GM23338 (cell line): ENCODE measurements at regions not wholly inside any gene's neighbourhood (a gene's known extent, or its start where the extent isn't known, plus 50 kb on each side); places are given as distances from the start of the nearest gene placed in this dataset.

Experiments used
- ATAC-seq: fragments of 200-7000 bp; cut with Tn5 transposase; 3 replicates; pipeline ENCODE4 v1.9.1; 2020
- DNase-seq: peaks from one replicate; pipeline ENCODE4 v3.0.0-alpha.2; 2015; ENCODE audit warnings: low spot score
- H2AFZ ChIP-seq: fragments of 200-600 bp; sonication (generic); 2 replicates; pipeline ENCODE4 v1.8.0; 2016; ENCODE audit warnings: antibody characterized with exemption, mild to moderate bottlenecking, moderate library complexity
- H3F3A ChIP-seq: fragments of 200-600 bp; sonication (generic); replicated peaks from 2 replicates; pipeline ENCODE4 v1.8.0; 2017; ENCODE audit warnings: antibody characterized with exemption, mixed run types, low read depth
- H3K27ac ChIP-seq: fragments of 200-600 bp; sonication (generic); 2 replicates; pipeline ENCODE4 v1.6.1; 2016; ENCODE audit warnings: low read depth
- H3K27me3 ChIP-seq: fragments of 200-600 bp; sonication (generic); 2 replicates; pipeline ENCODE4 v1.8.0; 2016; ENCODE audit warnings: mild to moderate bottlenecking, mixed run types, moderate library complexity; ENCODE audit not compliant: insufficient read depth
- H3K36me3 ChIP-seq: fragments of 200-600 bp; sonication (generic); 2 replicates; pipeline ENCODE4 v1.8.0; 2016; ENCODE audit warnings: mild to moderate bottlenecking; ENCODE audit not compliant: insufficient read depth
- H3K4me1 ChIP-seq: fragments of 200-600 bp; sonication (generic); 2 replicates; pipeline ENCODE4 v1.8.0; 2016; ENCODE audit warnings: mild to moderate bottlenecking, moderate library complexity; ENCODE audit not compliant: insufficient read depth
- H3K4me2 ChIP-seq: fragments of 200-600 bp; sonication (generic); 2 replicates; pipeline ENCODE4 v1.7.1; 2017; ENCODE audit warnings: mixed run types
- H3K4me3 ChIP-seq: fragments of 200-600 bp; sonication (generic); 2 replicates; pipeline ENCODE4 v1.6.1; 2016; ENCODE audit warnings: mixed run types
- H3K79me2 ChIP-seq: fragments of 200-600 bp; sonication (generic); replicated peaks from 2 replicates; pipeline ENCODE4 v1.8.0; 2017; ENCODE audit warnings: mild to moderate bottlenecking; ENCODE audit not compliant: insufficient read depth
- H3K9me2 ChIP-seq: fragments of 200-600 bp; sonication (generic); 2 replicates; pipeline ENCODE4 v1.8.0; 2017; ENCODE audit not compliant: insufficient read depth
- H4K20me1 ChIP-seq: fragments of 200-600 bp; sonication (generic); replicated peaks from 2 replicates; pipeline ENCODE4 v1.8.0; 2017; ENCODE audit warnings: mild to moderate bottlenecking; ENCODE audit not compliant: insufficient read depth
- H3K27ac Mint-ChIP-seq: 2 replicates; pipeline ENCODE4 v1.8.0; 2020; ENCODE audit warnings: inconsistent platforms, mild to moderate bottlenecking, moderate library complexity, mixed read lengths
- H3K27me3 Mint-ChIP-seq: 3 replicates; pipeline ENCODE4 v1.8.0; 2022; ENCODE audit warnings: low read depth, mild to moderate bottlenecking, moderate library complexity, mixed read lengths, inconsistent platforms; ENCODE audit not compliant: insufficient read depth, poor library complexity
- H3K36me3 Mint-ChIP-seq: 3 replicates; pipeline ENCODE4 v1.8.0; 2021; ENCODE audit warnings: low read depth, mild to moderate bottlenecking, inconsistent platforms, moderate library complexity, mixed read lengths
- H3K4me1 Mint-ChIP-seq: 3 replicates; pipeline ENCODE4 v1.8.0; 2020; ENCODE audit warnings: mild to moderate bottlenecking, inconsistent platforms, mixed read lengths
- H3K4me3 Mint-ChIP-seq: 3 replicates; pipeline ENCODE4 v1.8.0; 2021; ENCODE audit warnings: moderate library complexity, mild to moderate bottlenecking, inconsistent platforms, mixed read lengths
- H3K9me3 Mint-ChIP-seq: 3 replicates; pipeline ENCODE4 v1.8.0; 2020; ENCODE audit warnings: moderate library complexity, mild to moderate bottlenecking, inconsistent platforms, mixed read lengths
- CREB1 ChIP-seq: fragments of 250-450 bp; sonication (Bioruptor Pico); IDR thresholded peaks from 2 replicates; pipeline ENCODE4 v1.5.0; 2020; ENCODE audit warnings: low read depth, mild to moderate bottlenecking, moderate library complexity
- CTCF ChIP-seq, 2 experiments: fragments of 200-600 bp in 1 of 2; sonication (generic) in 1 of 2; conservative IDR thresholded peaks; 2 replicates each; pipeline versions ENCODE4 v1.5.1 to v1.6.1; 2016 to 2017; ENCODE audit warnings: antibody characterized with exemption in 2 of 2, low read depth in 2 of 2, mild to moderate bottlenecking in 2 of 2, moderate library complexity in 1 of 2
- ETS1 ChIP-seq: IDR thresholded peaks from 2 replicates; pipeline ENCODE4 v1.6.1; 2016; ENCODE audit warnings: antibody characterized with exemption
- EZH2 ChIP-seq: fragments of 200-600 bp; sonication (generic); IDR thresholded peaks from one replicate; pipeline ENCODE4 v1.8.0; 2017; ENCODE audit warnings: antibody characterized with exemption, mild to moderate bottlenecking, low read depth; ENCODE audit not compliant: unreplicated experiment
- EZH2phosphoT487 ChIP-seq: fragments of 200-600 bp; sonication (generic); IDR thresholded peaks from one replicate; pipeline ENCODE4 v1.8.1; 2018; ENCODE audit warnings: antibody characterized with exemption; ENCODE audit not compliant: unreplicated experiment
- JUNB ChIP-seq: IDR thresholded peaks from one replicate; pipeline ENCODE4 v1.6.1; 2016; ENCODE audit warnings: antibody characterized with exemption; ENCODE audit not compliant: unreplicated experiment
- NANOG ChIP-seq: IDR thresholded peaks from 2 replicates; pipeline ENCODE4 v1.6.1; 2016; ENCODE audit warnings: antibody characterized with exemption, borderline replicate concordance
- POLR2AphosphoS5 ChIP-seq: IDR thresholded peaks from 2 replicates; pipeline ENCODE4 v1.6.1; 2016; ENCODE audit warnings: antibody characterized with exemption, low read depth
- REST ChIP-seq: IDR thresholded peaks from one replicate; pipeline ENCODE4 v1.6.1; 2018; ENCODE audit warnings: antibody characterized with exemption; ENCODE audit not compliant: unreplicated experiment
- STAT1 ChIP-seq: IDR thresholded peaks from one replicate; pipeline ENCODE4 v1.6.1; 2016; ENCODE audit warnings: antibody characterized with exemption; ENCODE audit not compliant: unreplicated experiment
- ZNF114 ChIP-seq: fragments of 250-450 bp; sonication (Bioruptor Pico); IDR thresholded peaks from 2 replicates; pipeline ENCODE4 v1.5.0; 2020; ENCODE audit warnings: mild to moderate bottlenecking, moderate library complexity
- ZNF331 ChIP-seq: fragments of 250-450 bp; sonication (Bioruptor Pico); IDR thresholded peaks from 2 replicates; pipeline ENCODE4 v1.5.0; 2020; ENCODE audit warnings: low read depth, mild to moderate bottlenecking, moderate library complexity
- ZNF462 ChIP-seq: fragments of 250-450 bp; sonication (Bioruptor Pico); IDR thresholded peaks from 2 replicates; pipeline ENCODE4 v1.5.0; 2020; ENCODE audit warnings: mild to moderate bottlenecking, moderate library complexity

DNA sequence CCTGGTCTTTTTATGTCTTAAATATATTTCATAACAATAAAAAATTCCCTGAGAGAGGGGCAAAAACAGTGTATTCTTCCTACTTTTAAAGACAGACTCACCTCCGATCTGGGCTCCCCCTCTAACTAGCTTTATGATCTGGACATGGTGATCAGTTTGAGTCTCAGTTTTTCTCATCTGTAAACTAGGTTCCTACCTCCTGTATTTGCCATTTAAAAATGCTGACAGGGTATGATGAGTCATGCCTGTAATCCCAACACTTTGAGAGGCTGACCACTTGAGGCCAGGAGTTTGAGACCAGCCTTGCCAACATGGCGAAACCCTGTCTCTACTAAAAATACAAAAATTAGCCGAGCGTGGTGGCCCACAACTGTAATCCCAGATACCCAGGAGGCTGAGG, 114.8 kb upstream of the LHX5 start:
- Mint-ChIP-seq H3K27me3 (peaks cover 13% of the 10 kb centered on the region), H3K27ac (no peak overlapping the region), H3K4me1 (peaks cover 26% of the 10 kb centered on the region), H3K36me3 (no peaks in the 10 kb centered on the region), H3K9me3 (no peaks in the 10 kb centered on the region; the same call in none of the 3 replicates), H3K4me3 (no peak overlapping the region)
- no peaks in the 10 kb centered on the region for H4K20me1 ChIP-seq
- no peak overlapping the region for H3K4me2 ChIP-seq
- H3K9me2 ChIP-seq, result peaks cover 11% of the 10 kb centered on the region
- ATAC-seq (no peak), DNase-seq (no peak)
- peaks cover 17% of the 10 kb centered on the region for H3K4me1 ChIP-seq
- H3F3A ChIP-seq, result peaks cover 5% of the 10 kb centered on the region; the same call in 1 of the 2 replicates
- 0 out of 2 replicates have a peak, but pooled peaks cover under 1% of the 10 kb centered on the region for H3K36me3 ChIP-seq
- peak overlapping the region; percentile 83; the same call in 1 of the 2 replicates for H3K27ac ChIP-seq
- H3K4me3 ChIP-seq, result no peak overlapping the region
- no peak for TF ChIP-seq NANOG
- no peak for TF ChIP-seq CTCF (conservative IDR thresholded peaks at IDR 0.05; ENCODE audit: low read depth in 2 of 2)
- TF ChIP-seq JUNB, result no peak
- TF ChIP-seq ETS1, result no peak
- no peak for TF ChIP-seq STAT1
- TF ChIP-seq POLR2AphosphoS5, result no peak
- TF ChIP-seq ZNF462 (CRISPR knock-in tag), result no peak
- no peak for TF ChIP-seq EZH2
- no peak for TF ChIP-seq ZNF114 (CRISPR knock-in tag)
- no peak for TF ChIP-seq EZH2phosphoT487
- no peak for TF ChIP-seq ZNF331
- no peak for TF ChIP-seq REST
- no peak for TF ChIP-seq CREB1 (CRISPR knock-in tag)
- H2AFZ ChIP-seq, result no peak overlapping the region
- 0 out of 2 replicates have a peak, but pooled peaks cover 2% of the 10 kb centered on the region for H3K79me2 ChIP-seq
- H3K27me3 ChIP-seq, result no peaks in the 10 kb centered on the region
